GM23248 (cell line): ENCODE measurements at regions not wholly inside any gene's neighbourhood (a gene's known extent, or its start where the extent isn't known, plus 50 kb on each side); places are given as distances from the start of the nearest gene placed in this dataset.

ENCODE experiments used
- EZH2 ChIP-seq: fragments of 200-600 bp; sonication (generic); IDR thresholded peaks from 2 replicates; pipeline ENCODE4 v1.6.1; 2018; ENCODE audit warnings: antibody characterized with exemption, mild to moderate bottlenecking; ENCODE audit not compliant: insufficient read depth, poor library complexity, severe bottlenecking
- EZH2phosphoT487 ChIP-seq: fragments of 200-600 bp; sonication (generic); IDR thresholded peaks from 2 replicates; pipeline ENCODE4 v1.6.1; 2018; ENCODE audit warnings: antibody characterized with exemption, moderate library complexity, mild to moderate bottlenecking, low read depth; ENCODE audit not compliant: insufficient read depth

GRCh38 chr5:126315341-126315740 is 107.9 kb upstream of the GRAMD2B start:
- TF ChIP-seq EZH2 (no peak), EZH2phosphoT487 (no peak)
